ENCODE measurements at regions not wholly inside any gene's neighbourhood (a gene's known extent, or its start where the extent isn't known, plus 50 kb on each side); places are given as distances from the start of the nearest gene placed in this dataset.

- Mint-ChIP-seq H3K27me3 (ENCODE audit: insufficient read depth, low read depth, poor library complexity) (no peaks in the 10 kb centered on the region), H3K9me3 (no peaks in the 10 kb centered on the region; the same call in 2 of the 3 replicates), H3K36me3 (ENCODE audit: low read depth) (no peaks in the 10 kb centered on the region), H3K4me3 (no peak overlapping the region), H3K27ac (no peak overlapping the region), H3K4me1 (peaks cover 8% of the 10 kb centered on the region; the same call in 1 of the 3 replicates)
- H3K9me2 ChIP-seq (ENCODE audit: insufficient read depth), result no peaks in the 10 kb centered on the region
- no peaks in the 10 kb centered on the region for H3K36me3 ChIP-seq (ENCODE audit: insufficient read depth)
- H3K4me2 ChIP-seq, result no peak overlapping the region
- no peak for ATAC-seq
- no peaks in the 10 kb centered on the region for H4K20me1 ChIP-seq (replicated peaks; ENCODE audit: insufficient read depth)
- TF ChIP-seq CREB1 (CRISPR knock-in tag; IDR thresholded peaks at IDR 0.05; ENCODE audit: low read depth) (no peak), EZH2phosphoT487 (IDR thresholded peaks at IDR 0.05; ENCODE audit: unreplicated experiment) (no peak)
- DNase-seq (ENCODE audit: low spot score), result no peak
- no peaks in the 10 kb centered on the region for H3F3A ChIP-seq (replicated peaks; ENCODE audit: low read depth)
- H3K27ac ChIP-seq (ENCODE audit: low read depth), result no peak overlapping the region
- H3K79me2 ChIP-seq (replicated peaks; ENCODE audit: insufficient read depth), result no peaks in the 10 kb centered on the region
- no peaks in the 10 kb centered on the region for H3K4me1 ChIP-seq (ENCODE audit: insufficient read depth)
- no peak overlapping the region for H3K4me3 ChIP-seq
- no peak overlapping the region for H2AFZ ChIP-seq
- no peaks in the 10 kb centered on the region for H3K27me3 ChIP-seq (ENCODE audit: insufficient read depth)
These were observed 788.7 kb upstream of the AMOT start for GRCh38 chrX:113629326-113629725.

DNA sequence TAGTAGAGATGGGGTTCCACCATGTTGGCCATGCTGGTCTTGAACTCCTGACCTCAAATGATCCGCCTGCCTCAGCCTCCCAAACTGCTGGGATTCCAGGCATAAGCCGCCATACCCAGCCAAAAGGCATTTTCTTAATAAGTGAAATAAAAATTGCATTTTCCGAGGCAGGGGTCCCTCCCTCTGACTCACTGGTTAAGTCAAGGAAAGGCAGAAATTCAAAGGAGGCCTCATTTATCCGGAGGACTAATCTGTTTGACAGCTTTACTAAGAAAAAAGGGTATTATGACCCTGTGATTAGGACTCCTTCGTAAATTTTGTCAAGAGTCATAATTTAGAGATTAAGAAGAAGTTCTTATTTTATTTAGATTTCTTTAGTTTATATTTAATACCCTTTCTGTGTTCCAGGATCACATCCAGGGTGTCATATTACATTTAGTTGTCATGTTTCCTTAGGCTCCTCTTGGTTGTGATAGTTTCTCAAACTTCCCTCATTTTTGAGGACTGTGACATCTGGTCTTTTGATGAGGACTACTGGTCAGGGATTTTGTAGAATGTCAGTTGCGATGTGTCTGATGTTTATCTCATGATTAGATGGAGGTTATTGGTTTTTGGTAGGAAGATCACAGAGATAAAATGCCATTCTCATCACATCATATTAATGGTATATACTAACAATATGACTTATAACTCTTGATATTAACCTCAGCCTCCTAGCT, 753.7 kb upstream of the AMOT start:
- Histone ChIP-seq H3F3A (replicated peaks; ENCODE audit: low read depth) (no peaks in the 10 kb centered on the region), H3K27me3 (ENCODE audit: insufficient read depth) (no peaks in the 10 kb centered on the region), H3K36me3 (ENCODE audit: insufficient read depth) (no peaks in the 10 kb centered on the region), H3K79me2 (replicated peaks; ENCODE audit: insufficient read depth) (no peaks in the 10 kb centered on the region), H3K4me1 (ENCODE audit: insufficient read depth) (no peaks in the 10 kb centered on the region), H3K4me3 (no peak overlapping the region), H3K9me2 (ENCODE audit: insufficient read depth) (no peaks in the 10 kb centered on the region), H4K20me1 (replicated peaks; ENCODE audit: insufficient read depth) (no peaks in the 10 kb centered on the region), H3K27ac (ENCODE audit: low read depth) (no peak overlapping the region), H2AFZ (no peak overlapping the region), H3K4me2 (no peak overlapping the region)
- peaks cover 6% of the 10 kb centered on the region; the same call in 2 of the 3 replicates for H3K36me3 Mint-ChIP-seq (ENCODE audit: low read depth)
- ATAC-seq (no peak), DNase-seq (ENCODE audit: low spot score) (no peak)
- no peak overlapping the region for H3K4me3 Mint-ChIP-seq
- no peak overlapping the region for H3K27ac Mint-ChIP-seq
- no peaks in the 10 kb centered on the region for H3K27me3 Mint-ChIP-seq (ENCODE audit: insufficient read depth, low read depth, poor library complexity)
- peaks cover 6% of the 10 kb centered on the region; the same call in 2 of the 3 replicates for H3K9me3 Mint-ChIP-seq
- no peaks in the 10 kb centered on the region; the same call in 2 of the 3 replicates for H3K4me1 Mint-ChIP-seq
- TF ChIP-seq NANOG (IDR thresholded peaks at IDR 0.05; ENCODE audit: borderline replicate concordance) (no peak), EZH2 (IDR thresholded peaks at IDR 0.05; ENCODE audit: low read depth, unreplicated experiment) (no peak), ZNF462 (CRISPR knock-in tag; IDR thresholded peaks at IDR 0.05) (no peak), ZNF331 (CRISPR knock-in tag; IDR thresholded peaks at IDR 0.05; ENCODE audit: low read depth) (no peak), JUNB (IDR thresholded peaks at IDR 0.05; ENCODE audit: unreplicated experiment) (no peak), STAT1 (IDR thresholded peaks at IDR 0.05; ENCODE audit: unreplicated experiment) (no peak), POLR2AphosphoS5 (IDR thresholded peaks at IDR 0.05; ENCODE audit: low read depth) (no peak), ZNF114 (CRISPR knock-in tag; IDR thresholded peaks at IDR 0.05) (no peak)
- TF ChIP-seq, protein P1, sequence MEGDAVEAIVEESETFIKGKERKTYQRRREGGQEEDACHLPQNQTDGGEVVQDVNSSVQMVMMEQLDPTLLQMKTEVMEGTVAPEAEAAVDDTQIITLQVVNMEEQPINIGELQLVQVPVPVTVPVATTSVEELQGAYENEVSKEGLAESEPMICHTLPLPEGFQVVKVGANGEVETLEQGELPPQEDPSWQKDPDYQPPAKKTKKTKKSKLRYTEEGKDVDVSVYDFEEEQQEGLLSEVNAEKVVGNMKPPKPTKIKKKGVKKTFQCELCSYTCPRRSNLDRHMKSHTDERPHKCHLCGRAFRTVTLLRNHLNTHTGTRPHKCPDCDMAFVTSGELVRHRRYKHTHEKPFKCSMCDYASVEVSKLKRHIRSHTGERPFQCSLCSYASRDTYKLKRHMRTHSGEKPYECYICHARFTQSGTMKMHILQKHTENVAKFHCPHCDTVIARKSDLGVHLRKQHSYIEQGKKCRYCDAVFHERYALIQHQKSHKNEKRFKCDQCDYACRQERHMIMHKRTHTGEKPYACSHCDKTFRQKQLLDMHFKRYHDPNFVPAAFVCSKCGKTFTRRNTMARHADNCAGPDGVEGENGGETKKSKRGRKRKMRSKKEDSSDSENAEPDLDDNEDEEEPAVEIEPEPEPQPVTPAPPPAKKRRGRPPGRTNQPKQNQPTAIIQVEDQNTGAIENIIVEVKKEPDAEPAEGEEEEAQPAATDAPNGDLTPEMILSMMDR (conservative IDR thresholded peaks at IDR 0.05; ENCODE audit: low read depth in 2 of 2), result no peak
- TF ChIP-seq, protein P2, sequence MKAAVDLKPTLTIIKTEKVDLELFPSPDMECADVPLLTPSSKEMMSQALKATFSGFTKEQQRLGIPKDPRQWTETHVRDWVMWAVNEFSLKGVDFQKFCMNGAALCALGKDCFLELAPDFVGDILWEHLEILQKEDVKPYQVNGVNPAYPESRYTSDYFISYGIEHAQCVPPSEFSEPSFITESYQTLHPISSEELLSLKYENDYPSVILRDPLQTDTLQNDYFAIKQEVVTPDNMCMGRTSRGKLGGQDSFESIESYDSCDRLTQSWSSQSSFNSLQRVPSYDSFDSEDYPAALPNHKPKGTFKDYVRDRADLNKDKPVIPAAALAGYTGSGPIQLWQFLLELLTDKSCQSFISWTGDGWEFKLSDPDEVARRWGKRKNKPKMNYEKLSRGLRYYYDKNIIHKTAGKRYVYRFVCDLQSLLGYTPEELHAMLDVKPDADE (IDR thresholded peaks at IDR 0.05), result no peak

Data from GM23338 (cell line).